Endothelial cell of umbilical vein (primary cell): ENCODE measurements at regions not wholly inside any gene's neighbourhood (a gene's known extent, or its start where the extent isn't known, plus 50 kb on each side); places are given as distances from the start of the nearest gene placed in this dataset.
A peak's percentile ranks its signal among the peaks of the same experiment; 100 is the strongest.

ENCODE experiments used
- BruUV-seq: library from RNA; stranded (reverse); fragments of 400-500 nt; replicated peaks from 2 replicates; lab custom pipeline; 2021; lab: Mats Ljungman, UMichigan
- CTCF ChIA-PET: fragments of 300-600, 350-600 bp; sonication (Branson Sonifier 250); formaldehyde crosslinking; loops from one replicate; lab custom pipeline; 2021; ENCODE audit warnings: antibody characterized with exemption, inconsistent platforms; lab: Charles Lee
- POLR2A ChIA-PET: fragments of 300-600, 350-600 bp; sonication (Branson Sonifier 250); formaldehyde crosslinking; loops from one replicate; lab custom pipeline; 2021; ENCODE audit warnings: antibody characterized with exemption, inconsistent platforms; lab: Charles Lee
- DNase-seq: peaks from one replicate; pipeline ENCODE4 v3.0.0-alpha.2; 2011; ENCODE audit warnings: low read depth, low spot score
- FAIRE-seq: peaks from 2 replicates; lab custom pipeline; 2011; peaks lifted over from hg19 to GRCh38; lab: Jason Lieb, UNC
- H2AFZ ChIP-seq: 2 replicates; pipeline ENCODE4 v1.6.0; 2012; ENCODE audit warnings: low read depth, low read length, control low read depth, inconsistent platforms
- H3K27ac ChIP-seq: 2 replicates; pipeline ENCODE4 v1.5.1; 2011; ENCODE audit warnings: low read depth, mild to moderate bottlenecking, control low read depth, low read length, moderate library complexity; ENCODE audit not compliant: insufficient read depth
- H3K27me3 ChIP-seq, 2 experiments: 2 replicates each; pipeline versions ENCODE4 v1.6.0 to v1.6.1; 2011; ENCODE audit warnings: low read length in 2 of 2, mixed read lengths in 1 of 2; ENCODE audit not compliant: control insufficient read depth in 2 of 2, insufficient read depth in 2 of 2
- H3K36me3 ChIP-seq, 2 experiments: 2 replicates in 1 of 2; 3 replicates in 1 of 2; pipeline ENCODE4 v1.5.1; 2011; ENCODE audit warnings: low read length in 2 of 2, mild to moderate bottlenecking in 1 of 2, moderate library complexity in 1 of 2; ENCODE audit not compliant: control insufficient read depth in 2 of 2, insufficient read depth in 2 of 2; ENCODE audit errors: extremely low read depth in 1 of 2
- H3K4me1 ChIP-seq: 3 replicates; pipeline ENCODE4 v1.5.1; 2011; ENCODE audit warnings: mild to moderate bottlenecking, low read length; ENCODE audit not compliant: control insufficient read depth, insufficient read depth; ENCODE audit errors: extremely low read depth
- H3K4me2 ChIP-seq: 2 replicates; pipeline ENCODE4 v1.6.1; 2011; ENCODE audit warnings: low read length, control low read depth, mixed read lengths; ENCODE audit not compliant: insufficient read depth
- H3K4me3 ChIP-seq, 3 experiments: fragments of 200-600 bp in 1 of 3; sonication (generic), shearing (Covaris generic) in 1 of 3; replicated peaks in 1 of 3; 2 replicates each; pipeline ENCODE4 v1.5.1; 2011 to 2016; ENCODE audit warnings: control low read depth in 3 of 3, low read length in 3 of 3, mild to moderate bottlenecking in 2 of 3, inconsistent platforms in 1 of 3, low read depth in 1 of 3, moderate library complexity in 1 of 3; ENCODE audit not compliant: insufficient read depth in 1 of 3
- H3K79me2 ChIP-seq: 2 replicates; pipeline ENCODE4 v1.6.0; 2012; ENCODE audit warnings: low read length, inconsistent platforms; ENCODE audit not compliant: control insufficient read depth, insufficient read depth
- H3K9ac ChIP-seq: replicated peaks from 2 replicates; pipeline ENCODE3; 2011; ENCODE audit warnings: low read length, control low read depth; ENCODE audit not compliant: insufficient read depth; ENCODE audit errors: extremely low read depth
- H3K9me1 ChIP-seq: replicated peaks from 3 replicates; pipeline ENCODE4 v1.6.0; 2011; ENCODE audit warnings: mild to moderate bottlenecking, low read length; ENCODE audit not compliant: control insufficient read depth, insufficient read depth; ENCODE audit errors: extremely low read depth
- H3K9me3 ChIP-seq: replicated peaks from 2 replicates; pipeline ENCODE4 v1.5.1; 2012; ENCODE audit warnings: low read length, inconsistent platforms; ENCODE audit not compliant: control insufficient read depth, insufficient read depth
- H4K20me1 ChIP-seq: replicated peaks from 2 replicates; pipeline ENCODE3; 2011; ENCODE audit warnings: mild to moderate bottlenecking, low read length; ENCODE audit not compliant: control insufficient read depth, insufficient read depth; ENCODE audit errors: extremely low read depth
- FOS ChIP-seq: IDR thresholded peaks from 2 replicates; pipeline ENCODE4 v1.6.1; 2011; ENCODE audit warnings: mild to moderate bottlenecking, low read length, moderate library complexity, borderline replicate concordance; ENCODE audit not compliant: insufficient read depth
- GATA2 ChIP-seq: IDR thresholded peaks from 2 replicates; pipeline ENCODE4 v1.7.0; 2011; ENCODE audit warnings: low read depth, mild to moderate bottlenecking, moderate library complexity, mixed read lengths, low read length; ENCODE audit not compliant: insufficient read length, insufficient read depth
- POLR2AphosphoS5 ChIP-seq: IDR thresholded peaks from 2 replicates; pipeline ENCODE4 v1.6.1; 2012; ENCODE audit warnings: low read depth, mild to moderate bottlenecking, control low read depth, low read length, moderate library complexity; ENCODE audit not compliant: insufficient read depth
- dilution Hi-C: fragments of 300-500 bp; cut with MboI; formaldehyde crosslinking; loops from one replicate; pipeline ENCODE4 v1.15.0; 2019; ENCODE audit warnings: low sequenced_read_pairs; ENCODE audit not compliant: extremely low pct_ligation_motif_present
- intact Hi-C: fragments of 100-400 bp; cut with micrococcal nuclease; formaldehyde crosslinking; loops from one replicate; pipeline ENCODE4 v1.10.0; 2022

- Histone ChIP-seq H3K9ac (no peak overlapping the region), H3K9me1 (no peaks in the 10 kb centered on the region), H2AFZ (no peak overlapping the region), H3K4me3 (no peak overlapping the region), H3K27me3 (peaks cover 0 to 2% of the 10 kb centered on the region in 2 experiments), H4K20me1 (no peaks in the 10 kb centered on the region), H3K4me1 (no peaks in the 10 kb centered on the region), H3K27ac (no peak overlapping the region), H3K36me3 (no peaks in the 10 kb centered on the region), H3K9me3 (no peaks in the 10 kb centered on the region), H3K79me2 (no peaks in the 10 kb centered on the region), H3K4me2 (no peak overlapping the region)
- FAIRE-seq (no peak), DNase-seq (no peak)
- dilution Hi-C loops: no loop called here
- POLR2A ChIA-PET: no interaction called here
- CTCF ChIA-PET: interaction anchor here (0.9 kb wide), 1 partner anchor 57 kb away, joined by 4 read pairs; no protein-coding TSS in a partner anchor
- intact Hi-C loops: no loop called here
- peak; percentile 30 for TF ChIP-seq FOS
- no peak for TF ChIP-seq POLR2AphosphoS5
- TF ChIP-seq GATA2: no peak
- BruUV-seq: no TSS peak
These were observed 50.9 kb upstream of the DMRTA1 start for GRCh38 chr9:22395687-22396141.
